Dendritic cell treated with granulocyte-macrophage colony-stimulating factor and Interleukin-4, amounts not matched to agents 40 ng/mL and 50 ng/mL, for 4 days (primary cell): ENCODE measurements at regions not wholly inside any gene's neighbourhood (a gene's known extent, or its start where the extent isn't known, plus 50 kb on each side); places are given as distances from the start of the nearest gene placed in this dataset.

Experiments used
- H3K27ac Mint-ChIP-seq: one replicate; pipeline ENCODE4 v1.8.0; 2022; ENCODE audit warnings: mild to moderate bottlenecking, mixed read lengths
- H3K27me3 Mint-ChIP-seq: one replicate; pipeline ENCODE4 v1.8.0; 2022; ENCODE audit warnings: mild to moderate bottlenecking, mixed read lengths
- H3K36me3 Mint-ChIP-seq: one replicate; pipeline ENCODE4 v1.8.0; 2022; ENCODE audit warnings: low read depth, mixed read lengths
- H3K4me1 Mint-ChIP-seq: one replicate; pipeline ENCODE4 v1.8.0; 2022; ENCODE audit warnings: low read depth, mixed read lengths
- H3K4me3 Mint-ChIP-seq: one replicate; pipeline ENCODE4 v1.8.0; 2022; ENCODE audit warnings: mild to moderate bottlenecking, moderate library complexity, mixed read lengths
- H3K9me3 Mint-ChIP-seq: one replicate; pipeline ENCODE4 v1.8.0; 2022; ENCODE audit warnings: mixed read lengths
- intact Hi-C: fragments of 100-400 bp; cut with micrococcal nuclease; formaldehyde crosslinking; loops from one replicate; pipeline ENCODE4 v1.15.0; 2022

DNA sequence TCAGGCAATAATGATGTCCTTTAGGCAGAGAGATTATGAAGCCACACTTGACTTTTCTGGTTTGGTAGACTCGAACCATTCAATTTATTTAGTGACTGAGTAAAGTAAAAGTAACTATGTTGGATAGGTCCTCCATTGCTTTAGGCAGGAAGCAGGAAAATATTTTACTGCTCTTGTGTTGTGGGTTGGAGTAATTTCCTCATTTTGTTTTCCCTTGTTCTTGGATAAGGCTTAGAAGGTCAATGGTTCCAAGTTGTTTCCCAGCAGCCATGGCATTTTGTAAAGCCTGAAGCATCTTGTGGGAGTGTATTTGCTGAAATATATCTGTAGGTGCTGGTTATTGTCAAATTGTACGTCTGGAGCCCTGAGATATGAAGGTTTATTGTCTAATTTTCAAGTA, 161.2 kb upstream of the SLC38A2 start:
- H3K9me3 Mint-ChIP-seq: peaks cover 13% of the 10 kb centered on the region
- no peaks in the 10 kb centered on the region for H3K36me3 Mint-ChIP-seq
- H3K27me3 Mint-ChIP-seq: no peaks in the 10 kb centered on the region

DNA sequence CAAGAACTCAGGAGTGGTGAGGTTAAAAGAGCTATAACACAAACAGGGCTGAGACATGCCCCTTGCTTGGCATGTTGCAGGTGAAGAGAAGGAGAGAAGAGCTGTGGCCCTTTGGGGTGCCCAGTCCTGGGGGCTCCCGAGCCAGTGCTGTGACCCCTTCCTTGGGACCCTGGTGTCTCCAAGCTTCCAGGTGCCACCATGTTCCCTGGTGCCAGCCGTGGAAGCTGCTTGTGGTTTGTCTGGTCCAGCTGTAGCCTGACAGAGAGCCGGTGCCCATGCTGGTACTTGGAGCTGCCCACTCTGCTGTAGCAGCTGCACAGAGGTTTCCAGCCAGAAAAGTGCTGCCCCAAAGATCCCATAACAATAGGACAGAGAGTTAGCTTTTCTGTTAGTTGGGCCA, 159.2 kb upstream of the SLC38A2 start:
- peaks cover 18% of the 10 kb centered on the region for H3K9me3 Mint-ChIP-seq
- no peak overlapping the region for H3K27ac Mint-ChIP-seq
- peaks cover 12% of the 10 kb centered on the region for H3K4me1 Mint-ChIP-seq
- H3K36me3 Mint-ChIP-seq: no peaks in the 10 kb centered on the region
- intact Hi-C loops: no loop called here
- H3K27me3 Mint-ChIP-seq: no peaks in the 10 kb centered on the region
- no peak overlapping the region for H3K4me3 Mint-ChIP-seq

More for the DNA sequence above, 161.2 kb upstream of the SLC38A2 start:
- peaks cover 12% of the 10 kb centered on the region for H3K4me1 Mint-ChIP-seq
- no peak overlapping the region for H3K4me3 Mint-ChIP-seq
- intact Hi-C loops: no loop called here
- no peak overlapping the region for H3K27ac Mint-ChIP-seq

DNA sequence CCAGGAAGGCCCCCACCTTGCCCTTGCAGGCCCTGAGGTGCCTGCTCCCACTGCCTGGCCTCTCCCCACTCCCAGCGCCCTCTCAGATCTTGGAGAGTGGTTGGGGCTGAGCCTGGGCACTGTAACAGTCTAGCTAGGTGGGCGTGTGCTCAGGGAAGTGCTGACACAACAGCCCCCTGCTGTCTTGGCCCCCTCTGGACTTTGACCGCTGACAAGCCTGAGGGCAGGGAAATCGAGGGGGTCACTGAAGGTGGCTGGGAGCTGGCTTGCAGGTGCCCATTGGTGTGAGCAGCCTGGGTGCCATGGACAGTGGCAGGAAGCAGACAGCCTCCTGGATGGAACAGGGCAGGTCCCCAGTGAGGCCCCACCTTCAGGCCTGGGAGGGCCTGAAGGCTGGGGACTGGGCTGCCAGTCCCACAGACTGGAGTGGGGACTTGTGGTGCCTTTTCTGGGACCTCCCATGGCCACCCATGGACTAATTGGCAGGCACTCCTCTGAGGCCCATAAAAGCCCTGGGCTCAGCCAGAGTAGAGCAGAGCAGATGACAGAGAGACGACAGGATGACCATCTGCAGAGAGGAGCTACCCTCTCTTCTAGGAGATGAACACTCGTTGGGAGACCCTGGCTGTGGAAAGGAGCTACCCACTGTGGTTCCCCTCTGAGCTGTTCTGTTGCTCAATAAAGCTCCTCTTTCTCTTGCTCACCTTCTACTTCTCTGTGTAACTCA, 158.6 kb upstream of the SLC38A2 start:
- no peak overlapping the region for H3K27ac Mint-ChIP-seq
- intact Hi-C loops: no loop called here
- peaks cover 18% of the 10 kb centered on the region for H3K9me3 Mint-ChIP-seq
- no peak overlapping the region for H3K4me3 Mint-ChIP-seq
- no peaks in the 10 kb centered on the region for H3K36me3 Mint-ChIP-seq
- peaks cover 7% of the 10 kb centered on the region for H3K4me1 Mint-ChIP-seq
- no peaks in the 10 kb centered on the region for H3K27me3 Mint-ChIP-seq

DNA sequence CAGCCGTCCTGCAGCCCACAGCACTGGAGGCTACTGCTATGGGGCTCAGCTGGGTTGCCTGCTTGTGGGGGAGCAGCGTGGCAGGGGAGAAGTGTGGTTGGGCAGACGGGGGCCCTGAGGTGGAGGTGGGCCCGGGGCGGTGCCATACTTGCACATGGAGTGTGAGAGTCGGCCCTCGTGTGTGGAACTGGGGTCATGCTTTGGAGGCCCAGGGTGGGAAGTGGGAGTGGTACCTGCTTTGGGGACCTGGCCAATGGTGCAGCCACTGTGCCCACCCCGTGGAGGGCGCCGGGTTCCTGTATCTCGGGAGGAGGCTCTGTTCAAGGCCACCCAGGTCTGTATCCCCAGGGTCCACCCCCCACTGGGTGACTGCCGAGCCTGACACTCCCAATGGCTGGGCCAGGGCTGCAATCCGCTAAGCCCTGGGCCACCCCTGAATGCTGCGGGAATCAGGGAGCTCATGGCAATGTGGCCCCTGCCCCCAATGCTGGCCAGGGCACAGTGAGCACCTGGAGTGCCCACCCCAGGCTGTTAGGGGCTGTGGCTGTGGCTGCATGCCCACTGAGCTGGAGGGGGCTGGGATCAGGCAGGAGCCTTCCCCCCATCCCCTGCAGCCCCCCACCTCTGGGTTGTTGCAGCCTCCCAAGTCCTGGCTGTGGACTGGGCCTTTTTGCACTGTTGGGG, 157.9 kb upstream of the SLC38A2 start:
- no peak overlapping the region for H3K4me3 Mint-ChIP-seq
- H3K27me3 Mint-ChIP-seq: no peaks in the 10 kb centered on the region
- H3K36me3 Mint-ChIP-seq: no peaks in the 10 kb centered on the region
- peaks cover under 1% of the 10 kb centered on the region for H3K4me1 Mint-ChIP-seq
- intact Hi-C loops: no loop called here
- H3K27ac Mint-ChIP-seq: no peak overlapping the region
- H3K9me3 Mint-ChIP-seq: peaks cover 18% of the 10 kb centered on the region

DNA sequence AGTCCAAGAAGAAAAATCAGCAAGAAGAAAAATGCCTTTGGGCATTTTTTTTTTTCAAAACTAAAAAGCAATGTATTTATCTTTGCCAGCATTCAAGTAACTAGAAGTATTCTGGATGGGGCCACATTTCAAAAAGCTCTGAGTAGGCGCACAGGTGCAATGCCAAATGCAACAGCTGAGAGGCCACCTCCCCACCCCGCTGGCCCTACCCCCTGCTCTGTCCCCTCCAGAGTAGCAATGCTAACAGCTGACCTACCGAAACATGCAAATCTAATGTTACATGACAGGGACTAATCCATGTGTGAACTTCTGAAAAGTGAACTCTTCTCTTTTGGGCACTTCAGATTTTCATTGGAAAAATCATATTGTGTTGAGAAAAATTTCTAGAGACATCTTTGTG, 153.7 kb upstream of the SLC38A2 start:
- Mint-ChIP-seq H3K27me3 (no peaks in the 10 kb centered on the region), H3K36me3 (no peaks in the 10 kb centered on the region), H3K4me3 (no peak overlapping the region), H3K4me1 (peaks cover 20% of the 10 kb centered on the region), H3K27ac (no peak overlapping the region), H3K9me3 (peaks cover 13% of the 10 kb centered on the region)
- intact Hi-C loops: no loop called here

DNA sequence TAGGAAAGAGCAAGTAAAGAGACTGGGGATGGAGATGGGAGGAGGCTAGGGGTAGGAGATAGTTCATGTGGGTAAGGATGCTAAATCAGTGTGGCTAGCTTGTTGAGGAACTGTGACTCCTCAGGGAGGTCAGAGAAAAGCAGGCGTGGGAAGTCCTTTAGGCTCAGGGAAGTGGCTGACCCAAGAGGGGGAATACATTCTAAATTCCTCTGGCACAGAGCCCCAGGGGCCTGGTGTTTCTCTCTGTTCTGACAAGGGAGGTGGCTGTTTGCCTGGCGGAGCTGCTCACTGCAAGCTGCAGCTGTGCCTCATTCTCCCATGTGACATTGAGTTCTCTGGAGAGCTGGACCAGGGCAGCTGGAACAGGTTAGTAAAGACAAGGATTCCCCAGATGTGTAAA, 152.2 kb upstream of the SLC38A2 start:
- H3K27me3 Mint-ChIP-seq: no peaks in the 10 kb centered on the region
- peaks cover 20% of the 10 kb centered on the region for H3K4me1 Mint-ChIP-seq
- intact Hi-C loops: no loop called here
- no peaks in the 10 kb centered on the region for H3K36me3 Mint-ChIP-seq
- no peak overlapping the region for H3K27ac Mint-ChIP-seq
- H3K9me3 Mint-ChIP-seq: peaks cover 10% of the 10 kb centered on the region
- no peak overlapping the region for H3K4me3 Mint-ChIP-seq

DNA sequence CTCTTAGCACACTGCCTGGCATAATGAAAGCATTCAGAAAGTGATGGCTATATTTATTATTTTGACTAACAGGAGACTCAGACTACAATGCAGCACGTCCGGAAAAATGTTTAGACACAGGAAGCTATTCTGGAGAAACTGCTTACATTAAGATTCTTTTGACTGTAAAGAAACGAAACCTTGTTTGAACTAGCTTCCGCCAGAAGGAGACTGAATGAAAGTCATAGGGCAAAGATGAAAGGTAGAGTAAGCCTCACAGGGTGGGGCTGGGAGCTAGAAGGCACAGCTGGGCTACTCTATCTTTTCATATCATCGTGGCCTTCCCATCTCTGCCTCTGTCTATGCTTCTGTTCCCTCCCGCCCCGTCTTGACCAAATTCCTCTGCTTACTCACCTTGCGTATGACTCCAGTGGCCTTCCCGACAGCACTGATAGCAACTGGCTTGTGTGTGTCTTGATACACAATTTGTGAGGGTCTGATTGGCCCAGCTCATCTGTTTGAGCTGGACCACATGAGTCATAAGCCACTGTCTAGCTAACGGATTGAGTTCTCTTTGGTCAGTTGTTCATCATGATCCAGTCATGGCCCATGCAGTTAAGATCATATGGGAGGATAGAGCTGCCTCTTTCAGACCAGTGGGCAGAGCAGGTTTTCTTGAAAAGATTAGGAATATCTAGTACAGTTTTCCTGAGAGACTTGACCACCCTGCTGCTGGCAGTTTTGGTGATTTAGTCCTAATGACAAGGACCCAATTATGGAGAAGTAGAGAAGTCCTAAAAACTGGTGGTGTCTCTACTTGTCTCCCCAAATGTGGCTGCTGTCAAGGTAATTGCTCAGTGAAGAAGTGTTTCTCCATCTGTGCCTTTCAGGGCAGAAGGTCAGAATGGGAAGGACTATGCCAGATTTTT, 151.5 kb upstream of the SLC38A2 start:
- Mint-ChIP-seq H3K36me3 (no peaks in the 10 kb centered on the region), H3K4me3 (no peak overlapping the region), H3K9me3 (peaks cover 9% of the 10 kb centered on the region), H3K4me1 (peaks cover 24% of the 10 kb centered on the region), H3K27me3 (no peaks in the 10 kb centered on the region), H3K27ac (no peak overlapping the region)
- intact Hi-C loops: no loop called here

DNA sequence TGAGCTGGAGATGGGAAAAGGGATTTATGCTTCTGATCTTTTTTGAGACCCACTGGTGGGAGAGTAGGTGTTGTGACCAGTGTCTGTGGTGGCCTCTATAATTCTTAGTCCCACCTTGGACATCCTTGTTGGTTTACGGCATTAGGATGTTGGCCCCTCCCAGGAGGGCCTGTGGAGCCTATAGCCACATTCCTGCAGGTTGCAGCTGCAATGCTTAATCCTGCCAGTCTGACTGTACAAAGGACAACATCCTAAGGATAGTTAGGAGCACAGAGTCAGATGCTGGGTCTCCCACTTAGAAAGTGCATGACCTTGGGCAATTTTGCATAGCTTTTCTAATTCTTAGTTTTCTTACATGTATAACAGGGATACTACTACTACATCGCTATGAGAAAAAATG, 150.9 kb upstream of the SLC38A2 start:
- no peaks in the 10 kb centered on the region for H3K36me3 Mint-ChIP-seq
- peaks cover 26% of the 10 kb centered on the region for H3K4me1 Mint-ChIP-seq
- intact Hi-C loops: no loop called here
- no peak overlapping the region for H3K4me3 Mint-ChIP-seq
- no peaks in the 10 kb centered on the region for H3K27me3 Mint-ChIP-seq
- H3K27ac Mint-ChIP-seq: no peak overlapping the region
- H3K9me3 Mint-ChIP-seq: peaks cover 3% of the 10 kb centered on the region

DNA sequence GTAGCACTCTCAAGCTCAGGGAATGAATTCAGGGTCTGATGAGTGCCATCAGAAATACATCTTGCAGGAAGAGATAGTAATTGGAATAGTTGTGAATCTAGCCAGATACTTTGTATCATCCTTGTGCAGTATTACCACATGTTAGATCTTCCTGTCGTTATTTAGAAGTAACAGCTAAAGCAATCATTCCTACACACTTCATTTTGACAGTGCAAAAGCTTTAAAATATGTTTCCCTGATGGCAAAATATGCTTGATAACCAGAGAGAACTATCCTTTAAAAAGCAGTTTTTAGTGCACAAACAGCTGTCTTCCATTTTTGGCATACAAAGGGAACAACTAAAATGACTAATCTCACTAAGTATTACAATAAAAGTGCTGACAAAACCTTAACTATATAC, 149.5 kb upstream of the SLC38A2 start:
- H3K9me3 Mint-ChIP-seq: no peaks in the 10 kb centered on the region
- intact Hi-C loops: no loop called here
- H3K4me1 Mint-ChIP-seq: peaks cover 26% of the 10 kb centered on the region
- no peak overlapping the region for H3K27ac Mint-ChIP-seq
- H3K4me3 Mint-ChIP-seq: no peak overlapping the region
- no peaks in the 10 kb centered on the region for H3K27me3 Mint-ChIP-seq
- H3K36me3 Mint-ChIP-seq: no peaks in the 10 kb centered on the region

DNA sequence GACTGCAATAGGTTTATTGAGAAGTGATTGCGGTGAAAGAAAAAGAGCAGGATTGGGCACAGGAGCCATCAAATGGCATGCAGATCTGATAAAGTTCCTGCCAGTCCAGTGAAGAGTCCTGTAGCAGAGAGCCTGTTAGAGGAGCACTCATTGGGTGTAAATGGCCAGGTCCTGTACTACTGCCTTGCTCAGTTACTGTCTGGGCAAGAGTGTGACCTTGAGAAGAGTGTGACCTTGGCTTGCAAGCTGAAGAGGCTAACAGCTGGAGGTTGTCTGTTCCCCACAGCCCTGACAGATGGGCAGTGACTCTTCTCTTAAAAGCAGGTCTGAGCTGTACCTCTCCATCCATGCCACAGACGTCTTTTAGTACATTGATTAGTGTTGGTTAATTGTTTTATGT, 148.6 kb upstream of the SLC38A2 start:
- intact Hi-C loops: no loop called here
- H3K4me1 Mint-ChIP-seq: peaks cover 26% of the 10 kb centered on the region
- no peaks in the 10 kb centered on the region for H3K27me3 Mint-ChIP-seq
- H3K4me3 Mint-ChIP-seq: no peak overlapping the region
- H3K36me3 Mint-ChIP-seq: no peaks in the 10 kb centered on the region
- no peaks in the 10 kb centered on the region for H3K9me3 Mint-ChIP-seq
- H3K27ac Mint-ChIP-seq: no peak overlapping the region

DNA sequence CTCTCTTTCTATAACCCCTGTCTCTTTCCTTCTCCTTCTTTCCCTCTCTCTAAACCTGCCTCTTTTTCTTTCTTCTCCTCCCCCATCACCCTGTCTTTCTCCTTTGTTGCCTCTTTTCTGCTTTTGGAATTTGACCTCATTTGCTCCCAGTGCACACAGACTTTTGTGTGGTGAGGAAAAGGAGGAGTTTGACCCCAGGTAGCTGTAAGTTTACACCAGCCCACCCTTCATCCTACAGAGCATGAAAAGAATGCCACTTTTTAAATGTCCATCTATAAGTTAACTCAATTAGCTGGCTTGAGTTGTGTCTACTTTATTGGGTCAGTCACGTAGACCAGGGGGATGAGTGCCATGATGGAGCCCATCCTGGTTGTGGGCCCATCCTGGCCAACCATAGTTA, 146.8 kb upstream of the SLC38A2 start:
- intact Hi-C loops: no loop called here
- H3K27ac Mint-ChIP-seq: no peak overlapping the region
- H3K4me3 Mint-ChIP-seq: no peak overlapping the region
- no peaks in the 10 kb centered on the region for H3K27me3 Mint-ChIP-seq
- peaks cover 20% of the 10 kb centered on the region for H3K4me1 Mint-ChIP-seq
- H3K9me3 Mint-ChIP-seq: no peaks in the 10 kb centered on the region
- H3K36me3 Mint-ChIP-seq: no peaks in the 10 kb centered on the region

DNA sequence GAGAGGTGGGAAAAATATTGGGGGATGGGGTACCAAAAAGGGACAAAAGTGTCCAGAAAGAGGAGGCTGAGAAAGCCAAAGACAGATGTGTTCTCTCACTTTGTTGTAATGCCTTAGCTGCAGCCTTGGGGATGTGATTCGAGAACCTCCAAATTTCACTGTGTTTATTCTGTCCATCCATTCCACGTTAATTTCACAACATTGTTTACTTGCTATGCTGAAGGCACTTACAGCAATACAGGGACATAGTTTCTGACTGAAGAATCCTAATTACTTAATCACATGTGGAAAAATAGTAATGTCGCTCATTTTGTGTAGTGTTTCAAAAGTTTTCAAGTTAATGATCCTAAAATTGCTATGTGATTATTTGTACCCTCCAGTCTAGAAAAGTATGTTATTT, 146.2 kb upstream of the SLC38A2 start:
- peaks cover 14% of the 10 kb centered on the region for H3K4me1 Mint-ChIP-seq
- H3K9me3 Mint-ChIP-seq: no peaks in the 10 kb centered on the region
- no peaks in the 10 kb centered on the region for H3K27me3 Mint-ChIP-seq
- intact Hi-C loops: no loop called here
- H3K36me3 Mint-ChIP-seq: no peaks in the 10 kb centered on the region
- H3K27ac Mint-ChIP-seq: no peak overlapping the region
- no peak overlapping the region for H3K4me3 Mint-ChIP-seq

DNA sequence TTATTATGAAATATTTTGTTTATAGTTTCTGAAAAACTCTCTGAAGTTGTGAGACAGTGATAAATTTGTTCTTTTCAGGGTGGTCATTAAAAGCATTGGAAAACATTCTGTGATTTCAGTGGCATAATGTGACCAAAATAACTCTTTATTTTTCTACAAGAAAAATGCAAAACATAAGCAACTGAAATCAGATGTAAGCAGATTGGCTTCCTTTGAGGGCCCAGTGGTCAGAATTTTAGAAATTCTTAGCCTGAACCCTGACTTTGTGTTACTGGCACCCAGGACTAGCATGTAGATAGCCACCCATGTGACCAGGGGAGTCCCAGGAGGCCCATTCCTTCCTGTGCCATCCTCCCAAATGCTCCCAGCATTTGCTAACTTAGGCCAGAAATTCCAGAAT, 145.6 kb upstream of the SLC38A2 start:
- Mint-ChIP-seq H3K27ac (no peak overlapping the region), H3K4me3 (no peak overlapping the region), H3K27me3 (no peaks in the 10 kb centered on the region), H3K36me3 (no peaks in the 10 kb centered on the region), H3K4me1 (peaks cover 14% of the 10 kb centered on the region), H3K9me3 (no peaks in the 10 kb centered on the region)
- intact Hi-C loops: no loop called here

DNA sequence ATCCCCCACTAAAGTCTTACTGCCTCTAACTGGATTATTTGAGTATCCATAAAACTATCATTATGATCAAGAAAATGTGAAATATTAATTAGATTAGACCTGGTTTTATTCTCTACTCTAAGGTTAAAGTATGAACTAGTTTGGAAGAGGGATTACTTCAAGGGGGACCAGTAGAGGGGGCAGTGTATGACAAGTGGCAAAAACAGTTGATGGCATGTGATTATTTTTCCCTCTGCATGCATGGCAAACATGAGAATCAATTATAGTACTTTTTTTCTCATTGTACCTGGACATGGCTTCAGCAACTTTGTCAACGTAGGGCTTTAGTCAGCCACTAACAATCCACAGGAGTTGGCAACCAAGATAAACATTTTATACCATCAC, 145.0 kb upstream of the SLC38A2 start:
- Mint-ChIP-seq H3K4me3 (no peak overlapping the region), H3K36me3 (no peaks in the 10 kb centered on the region), H3K27me3 (no peaks in the 10 kb centered on the region), H3K27ac (no peak overlapping the region), H3K9me3 (no peaks in the 10 kb centered on the region), H3K4me1 (peaks cover 14% of the 10 kb centered on the region)
- intact Hi-C loops: no loop called here
